ENCODE measurements at regions not wholly inside any gene's neighbourhood (a gene's known extent, or its start where the extent isn't known, plus 50 kb on each side); places are given as distances from the start of the nearest gene placed in this dataset.

DNA sequence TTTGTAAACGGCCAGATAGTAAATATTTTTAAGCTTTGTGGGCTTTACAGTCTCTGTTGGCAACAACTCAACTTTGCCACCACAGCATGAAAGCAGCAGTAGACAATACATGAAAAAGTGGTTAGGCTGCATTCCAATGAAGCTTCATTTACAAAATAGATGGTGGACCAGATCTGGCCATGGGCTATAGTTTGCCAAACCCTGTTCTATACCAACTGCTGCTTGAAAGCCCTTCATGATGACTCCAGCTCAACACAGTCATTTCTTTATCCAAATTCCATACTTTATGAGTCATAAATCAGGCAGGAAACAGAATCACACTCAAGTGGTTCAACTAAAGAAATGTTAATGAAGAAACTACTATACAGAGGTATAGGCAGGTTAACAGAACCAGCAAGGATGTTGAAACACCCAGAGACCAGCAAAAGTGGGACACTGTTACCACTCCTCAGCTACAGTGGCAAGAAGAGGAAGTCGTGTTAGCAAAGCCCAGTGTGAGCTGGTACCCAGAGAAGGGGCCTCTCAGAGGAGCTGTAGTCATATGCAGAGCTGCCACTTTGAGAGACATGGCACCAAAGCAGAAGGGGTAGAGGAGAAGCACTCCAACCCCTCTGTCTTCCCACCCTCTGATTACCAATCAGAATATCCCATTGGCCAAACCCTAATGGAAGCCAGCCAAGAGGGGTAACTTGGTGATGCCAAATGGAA is 72.5 kb downstream of the PRLHR start:
- TF ChIP-seq, protein P1, sequence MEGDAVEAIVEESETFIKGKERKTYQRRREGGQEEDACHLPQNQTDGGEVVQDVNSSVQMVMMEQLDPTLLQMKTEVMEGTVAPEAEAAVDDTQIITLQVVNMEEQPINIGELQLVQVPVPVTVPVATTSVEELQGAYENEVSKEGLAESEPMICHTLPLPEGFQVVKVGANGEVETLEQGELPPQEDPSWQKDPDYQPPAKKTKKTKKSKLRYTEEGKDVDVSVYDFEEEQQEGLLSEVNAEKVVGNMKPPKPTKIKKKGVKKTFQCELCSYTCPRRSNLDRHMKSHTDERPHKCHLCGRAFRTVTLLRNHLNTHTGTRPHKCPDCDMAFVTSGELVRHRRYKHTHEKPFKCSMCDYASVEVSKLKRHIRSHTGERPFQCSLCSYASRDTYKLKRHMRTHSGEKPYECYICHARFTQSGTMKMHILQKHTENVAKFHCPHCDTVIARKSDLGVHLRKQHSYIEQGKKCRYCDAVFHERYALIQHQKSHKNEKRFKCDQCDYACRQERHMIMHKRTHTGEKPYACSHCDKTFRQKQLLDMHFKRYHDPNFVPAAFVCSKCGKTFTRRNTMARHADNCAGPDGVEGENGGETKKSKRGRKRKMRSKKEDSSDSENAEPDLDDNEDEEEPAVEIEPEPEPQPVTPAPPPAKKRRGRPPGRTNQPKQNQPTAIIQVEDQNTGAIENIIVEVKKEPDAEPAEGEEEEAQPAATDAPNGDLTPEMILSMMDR (IDR thresholded peaks at IDR 0.05; ENCODE audit: insufficient read depth, low read length, poor library complexity, severe bottlenecking), result no peak
- no peak for DNase-seq (ENCODE audit: extremely low read depth, insufficient read length)
- H3K27me3 ChIP-seq (replicated peaks; ENCODE audit: control insufficient read depth, insufficient read depth, low read length), result no peaks in the 10 kb centered on the region
- no peaks in the 10 kb centered on the region for H3K36me3 ChIP-seq (ENCODE audit: control insufficient read depth, insufficient read depth, low read length)
- H3K4me3 ChIP-seq (replicated peaks; ENCODE audit: low read depth, low read length), result no peak overlapping the region

DNA sequence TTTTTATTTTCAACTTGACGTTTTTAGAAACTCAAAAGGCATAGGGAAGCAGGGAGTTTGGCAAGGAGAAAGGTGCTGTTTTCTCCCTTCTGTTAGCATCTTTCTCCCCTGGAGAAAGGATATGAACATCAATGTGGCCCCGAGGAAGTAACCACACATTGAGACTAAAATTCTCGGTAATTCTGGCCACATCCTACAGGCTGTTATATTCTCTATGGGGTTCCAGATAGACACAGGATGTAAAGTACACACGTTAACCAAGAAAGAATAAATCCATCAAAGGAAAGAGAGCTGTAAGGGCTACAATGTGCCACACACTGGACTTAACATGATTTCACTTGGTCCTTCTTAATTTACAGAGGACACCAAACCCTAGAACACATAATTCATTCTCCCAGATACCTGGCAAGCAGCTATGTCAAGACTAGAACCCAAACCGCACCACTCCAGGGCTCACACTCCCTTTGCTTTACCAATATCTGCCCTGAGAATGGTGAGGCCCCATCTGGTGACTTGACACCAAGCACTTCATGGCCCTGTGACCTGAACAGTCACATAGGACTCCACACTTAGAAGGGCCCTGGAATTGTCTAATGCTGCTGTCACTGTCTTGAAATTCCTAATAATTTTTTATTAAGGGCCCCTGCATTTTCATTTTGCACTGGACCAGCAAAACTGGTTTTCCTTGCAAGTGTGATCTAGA is 73.9 kb downstream of the PRLHR start:
- TF ChIP-seq, protein P1 (IDR thresholded peaks at IDR 0.05; ENCODE audit: insufficient read depth, low read length, poor library complexity, severe bottlenecking), result no peak
- Histone ChIP-seq H3K36me3 (ENCODE audit: control insufficient read depth, insufficient read depth, low read length) (no peaks in the 10 kb centered on the region), H3K4me3 (replicated peaks; ENCODE audit: low read depth, low read length) (no peak overlapping the region), H3K27me3 (replicated peaks; ENCODE audit: control insufficient read depth, insufficient read depth, low read length) (no peaks in the 10 kb centered on the region)
- no peak for DNase-seq (ENCODE audit: extremely low read depth, insufficient read length)

GRCh38 chr10:118520116-118520742 is 75.2 kb downstream of the PRLHR start:
- Histone ChIP-seq H3K4me3 (replicated peaks; ENCODE audit: low read depth, low read length) (no peak overlapping the region), H3K36me3 (ENCODE audit: control insufficient read depth, insufficient read depth, low read length) (no peaks in the 10 kb centered on the region), H3K27me3 (replicated peaks; ENCODE audit: control insufficient read depth, insufficient read depth, low read length) (no peaks in the 10 kb centered on the region)
- no peak for DNase-seq (ENCODE audit: extremely low read depth, insufficient read length)
- TF ChIP-seq, protein P1 (IDR thresholded peaks at IDR 0.05; ENCODE audit: insufficient read depth, low read length, poor library complexity, severe bottlenecking), result no peak

DNA sequence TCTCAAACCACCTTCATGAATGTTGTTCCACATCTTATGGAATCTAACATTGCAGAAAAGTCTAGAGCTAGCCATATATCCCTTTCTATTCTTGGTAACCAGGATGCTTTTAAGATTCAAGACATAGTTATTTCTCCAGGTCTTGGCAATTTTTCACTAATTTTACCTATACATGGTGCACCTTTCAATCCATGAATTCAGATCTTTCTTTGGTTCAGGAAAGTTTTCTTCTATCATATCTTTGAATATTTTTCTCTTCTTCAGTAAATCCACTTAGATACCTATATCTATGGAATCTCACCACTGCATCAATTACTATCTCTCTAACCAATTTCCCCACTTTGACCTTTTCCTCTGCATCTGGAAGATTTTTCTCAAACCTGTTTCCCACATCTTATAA is 77.4 kb downstream of the PRLHR start:
- no peaks in the 10 kb centered on the region for H3K27me3 ChIP-seq (replicated peaks; ENCODE audit: control insufficient read depth, insufficient read depth, low read length)
- H3K36me3 ChIP-seq (ENCODE audit: control insufficient read depth, insufficient read depth, low read length), result no peaks in the 10 kb centered on the region
- TF ChIP-seq, protein P1 (IDR thresholded peaks at IDR 0.05; ENCODE audit: insufficient read depth, low read length, poor library complexity, severe bottlenecking), result no peak
- no peak overlapping the region for H3K4me3 ChIP-seq (replicated peaks; ENCODE audit: low read depth, low read length)
- DNase-seq (ENCODE audit: extremely low read depth, insufficient read length), result no peak

- no peak for DNase-seq (ENCODE audit: extremely low read depth, insufficient read length)
- TF ChIP-seq, protein P1 (IDR thresholded peaks at IDR 0.05; ENCODE audit: insufficient read depth, low read length, poor library complexity, severe bottlenecking), result no peak
- H3K27me3 ChIP-seq (replicated peaks; ENCODE audit: control insufficient read depth, insufficient read depth, low read length), result no peaks in the 10 kb centered on the region
Measured at GRCh38 chr10:118516716-118517115, 78.7 kb downstream of the PRLHR start.

More at GRCh38 chr10:118516716-118517115, 78.7 kb downstream of the PRLHR start:
- Histone ChIP-seq H3K4me3 (replicated peaks; ENCODE audit: low read depth, low read length) (no peak overlapping the region), H3K36me3 (ENCODE audit: control insufficient read depth, insufficient read depth, low read length) (no peaks in the 10 kb centered on the region)
